Neuronal stem cell (in vitro differentiated cells): ENCODE measurements at regions not wholly inside any gene's neighbourhood (a gene's known extent, or its start where the extent isn't known, plus 50 kb on each side); places are given as distances from the start of the nearest gene placed in this dataset.

ENCODE experiments used
- DNase-seq: peaks from one replicate; pipeline ENCODE4 v3.0.0-alpha.2; 2013; ENCODE audit warnings: low spot score
- H2AFZ ChIP-seq: one replicate; pipeline ENCODE4 v1.6.1; 2013; ENCODE audit warnings: mild to moderate bottlenecking, low read length, inconsistent platforms
- H2AK5ac ChIP-seq: 2 replicates; pipeline ENCODE4 v1.6.1; 2013; ENCODE audit warnings: low read depth, mild to moderate bottlenecking, inconsistent platforms, low read length, moderate library complexity, mixed read lengths
- H2BK120ac ChIP-seq: 2 replicates; pipeline ENCODE4 v1.6.1; 2013; ENCODE audit warnings: low read depth, mild to moderate bottlenecking, inconsistent platforms, low read length, moderate library complexity, mixed read lengths
- H2BK12ac ChIP-seq: one replicate; pipeline ENCODE4 v1.6.1; 2013; ENCODE audit warnings: low read length, inconsistent platforms
- H2BK15ac ChIP-seq: 2 replicates; pipeline ENCODE4 v1.6.1; 2013; ENCODE audit warnings: mild to moderate bottlenecking, low read length, inconsistent platforms, mixed read lengths
- H2BK5ac ChIP-seq: one replicate; pipeline ENCODE4 v1.6.1; 2013; ENCODE audit warnings: inconsistent platforms, mild to moderate bottlenecking, low read length, moderate library complexity
- H3K14ac ChIP-seq: one replicate; pipeline ENCODE4 v1.6.1; 2013; ENCODE audit warnings: low read length, inconsistent platforms
- H3K18ac ChIP-seq: 2 replicates; pipeline ENCODE4 v1.6.1; 2013; ENCODE audit warnings: low read length, inconsistent platforms
- H3K23ac ChIP-seq: 2 replicates; pipeline ENCODE4 v1.6.1; 2013; ENCODE audit warnings: low read depth, mild to moderate bottlenecking, mixed read lengths, low read length, inconsistent platforms; ENCODE audit not compliant: poor library complexity
- H3K27ac ChIP-seq: replicated peaks from 3 replicates; pipeline ENCODE4 v1.5.1; 2013; ENCODE audit warnings: low read length, inconsistent platforms
- H3K27me3 ChIP-seq, 3 experiments: 2 replicates each; pipeline ENCODE4 v1.6.1; 2013; ENCODE audit warnings: low read length in 3 of 3, mild to moderate bottlenecking in 2 of 3, inconsistent platforms in 1 of 3, low read depth in 1 of 3, mixed read lengths in 1 of 3, moderate library complexity in 1 of 3; ENCODE audit not compliant: control insufficient read depth in 3 of 3, insufficient read depth in 3 of 3
- H3K36me3 ChIP-seq, 2 donors: replicated peaks in 1 of 2; 2 replicates each; pipeline ENCODE4 v1.6.1; 2013; ENCODE audit warnings: low read length in 2 of 2; ENCODE audit not compliant: control insufficient read depth in 2 of 2, insufficient read depth in 2 of 2
- H3K4ac ChIP-seq: 2 replicates; pipeline ENCODE4 v1.6.1; 2013; ENCODE audit warnings: inconsistent platforms, mild to moderate bottlenecking, low read length, moderate library complexity
- H3K4me1 ChIP-seq, 2 donors: 1 replicate in 1 of 2; 2 replicates in 1 of 2; pipeline ENCODE4 v1.6.1; 2013; ENCODE audit warnings: low read length in 2 of 2, low read depth in 1 of 2; ENCODE audit not compliant: control insufficient read depth in 2 of 2, insufficient read depth in 1 of 2
- H3K4me2 ChIP-seq: one replicate; pipeline ENCODE4 v1.6.1; 2013; ENCODE audit warnings: mild to moderate bottlenecking, low read length, inconsistent platforms; ENCODE audit not compliant: insufficient read depth, poor library complexity, severe bottlenecking
- H3K4me3 ChIP-seq, 2 donors: 2 replicates each; pipeline ENCODE4 v1.5.1; 2013; ENCODE audit warnings: low read length in 2 of 2, mild to moderate bottlenecking in 2 of 2, inconsistent platforms in 1 of 2, moderate library complexity in 1 of 2
- H3K79me1 ChIP-seq: one replicate; pipeline ENCODE4 v1.6.1; 2013; ENCODE audit warnings: low read depth, mild to moderate bottlenecking, inconsistent platforms, low read length, moderate library complexity
- H3K9ac ChIP-seq: one replicate; pipeline ENCODE4 v1.6.1; 2013; ENCODE audit warnings: mild to moderate bottlenecking, low read depth, low read length, inconsistent platforms; ENCODE audit not compliant: poor library complexity
- H3K9me3 ChIP-seq, 2 donors: replicated peaks in 1 of 2; 2 replicates each; pipeline versions ENCODE3 to v1.6.1; 2013; ENCODE audit warnings: low read length in 2 of 2, mild to moderate bottlenecking in 2 of 2, inconsistent platforms in 1 of 2, low read depth in 1 of 2, mixed read lengths in 1 of 2, moderate library complexity in 1 of 2; ENCODE audit not compliant: control insufficient read depth in 2 of 2, insufficient read depth in 1 of 2
- H4K8ac ChIP-seq: one replicate; pipeline ENCODE4 v1.6.1; 2013; ENCODE audit warnings: low read depth, mild to moderate bottlenecking, inconsistent platforms, low read length, moderate library complexity
- H4K91ac ChIP-seq: one replicate; pipeline ENCODE4 v1.6.1; 2013; ENCODE audit warnings: low read length, low read depth, mild to moderate bottlenecking, inconsistent platforms; ENCODE audit not compliant: poor library complexity
- WGBS, 2 donors: extraction: QIAGEN DNeasy Blood & Tissue Kit; methylation state at CpG; one replicate each; pipeline ENCODE4 v1.1.7; 2013; ENCODE audit warnings: missing lambda C conversion rate in 2 of 2, mixed read lengths in 1 of 2; ENCODE audit not compliant: insufficient read length in 2 of 2, insufficient replicate concordance in 1 of 2; ENCODE audit errors: extremely low coverage in 2 of 2; 5-methylcytosine and 5-hydroxymethylcytosine counted together

DNA sequence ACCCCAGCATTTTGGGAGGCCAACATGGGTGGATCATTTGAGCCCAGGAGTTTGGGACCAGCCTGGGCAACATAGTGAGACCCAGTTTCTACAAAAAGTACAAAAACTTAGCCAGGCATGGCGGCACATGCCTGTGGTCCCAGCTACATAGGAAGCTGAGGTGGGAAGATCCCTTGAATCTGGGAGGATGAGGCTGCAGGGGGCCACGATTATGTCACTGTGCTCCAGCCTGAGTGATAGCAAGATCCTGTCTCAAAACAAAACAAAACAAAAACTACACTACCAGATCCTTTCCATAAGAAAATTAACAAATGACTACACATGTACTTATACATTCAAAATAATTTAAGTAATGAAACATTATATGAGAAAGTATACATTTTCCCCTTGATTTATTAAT is 116.4 kb upstream of the KLF6 start:
- no CpG with 5 or more reads among the region's 2 CpGs for WGBS, 2 donors
- Histone ChIP-seq H3K9ac (no peak overlapping the region), H2BK12ac (no peak overlapping the region), H3K4me2 (no peak overlapping the region), H3K27me3 (no peaks in the 10 kb centered on the region), H3K23ac (no peak overlapping the region), H3K9me3 (no peaks in the 10 kb centered on the region), H3K79me1 (no peaks in the 10 kb centered on the region), H3K18ac (no peak overlapping the region), H2BK5ac (no peak overlapping the region), H3K4me1 (no peaks in the 10 kb centered on the region), H3K4ac (no peak overlapping the region), H4K91ac (no peak overlapping the region), H3K14ac (no peak overlapping the region), H2AFZ (no peak overlapping the region), H2AK5ac (no peak overlapping the region), H3K27ac (no peak overlapping the region), H4K8ac (no peak overlapping the region), H3K4me3 (no peak overlapping the region), H3K36me3 (no peaks in the 10 kb centered on the region), H2BK15ac (no peak overlapping the region), H2BK120ac (no peak overlapping the region)
- no peak for DNase-seq

DNA sequence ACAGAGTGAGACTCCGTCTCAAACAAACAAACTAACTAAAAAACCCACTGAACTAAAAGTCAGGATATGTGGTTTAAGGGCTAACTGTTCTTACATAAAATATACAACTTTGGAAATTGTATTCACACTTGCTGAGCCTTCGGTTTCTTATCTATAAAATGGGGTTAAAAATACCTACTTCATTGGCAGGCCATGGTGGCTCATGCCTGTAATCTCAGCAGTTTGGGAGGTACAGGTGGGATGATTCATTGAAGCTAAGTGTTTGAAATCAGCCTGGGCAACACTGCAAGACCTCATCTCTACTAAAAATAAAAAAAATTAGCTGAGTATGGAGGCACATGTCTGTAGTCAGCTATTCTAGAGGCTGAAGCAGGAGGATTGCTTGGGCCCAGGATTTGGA is 115.4 kb upstream of the KLF6 start:
- H3K18ac ChIP-seq: no peak overlapping the region
- H3K23ac ChIP-seq: no peak overlapping the region
- H2AFZ ChIP-seq: no peak overlapping the region
- no peak overlapping the region for H3K9ac ChIP-seq
- H2BK15ac ChIP-seq: no peak overlapping the region
- H2BK12ac ChIP-seq: no peak overlapping the region
- H4K91ac ChIP-seq: no peak overlapping the region
- H3K36me3 ChIP-seq: no peaks in the 10 kb centered on the region
- H2BK120ac ChIP-seq: no peak overlapping the region
- H3K4ac ChIP-seq: no peak overlapping the region
- no peaks in the 10 kb centered on the region for H3K79me1 ChIP-seq
- H3K4me2 ChIP-seq: no peak overlapping the region
- WGBS, 2 donors: no CpG with 5 or more reads among the region's 2 CpGs
- no peaks in the 10 kb centered on the region for H3K27me3 ChIP-seq
- no peak overlapping the region for H4K8ac ChIP-seq
- no peak overlapping the region for H3K14ac ChIP-seq
- H3K27ac ChIP-seq: no peak overlapping the region
- H3K4me3 ChIP-seq: no peak overlapping the region
- no peaks in the 10 kb centered on the region for H3K4me1 ChIP-seq
- no peak for DNase-seq
- H2BK5ac ChIP-seq: no peak overlapping the region
- no peaks in the 10 kb centered on the region for H3K9me3 ChIP-seq
- H2AK5ac ChIP-seq: no peak overlapping the region

GRCh38 chr10:3898821-3899220 is 113.8 kb upstream of the KLF6 start:
- Histone ChIP-seq H3K9ac (no peak overlapping the region), H4K91ac (no peak overlapping the region), H3K9me3 (no peaks in the 10 kb centered on the region), H4K8ac (no peak overlapping the region), H3K14ac (no peak overlapping the region), H2BK120ac (no peak overlapping the region), H2AK5ac (no peak overlapping the region), H3K23ac (no peak overlapping the region), H3K4me1 (no peaks in the 10 kb centered on the region), H3K18ac (no peak overlapping the region), H2AFZ (no peak overlapping the region), H3K27me3 (no peaks in the 10 kb centered on the region), H2BK12ac (no peak overlapping the region), H2BK15ac (no peak overlapping the region), H3K79me1 (no peaks in the 10 kb centered on the region), H2BK5ac (no peak overlapping the region), H3K4me3 (no peak overlapping the region), H3K27ac (no peak overlapping the region), H3K4me2 (no peak overlapping the region), H3K36me3 (no peaks in the 10 kb centered on the region), H3K4ac (no peak overlapping the region)
- DNase-seq: no peak
- WGBS, 2 donors: no CpG with 5 or more reads among the region's 4 CpGs

DNA sequence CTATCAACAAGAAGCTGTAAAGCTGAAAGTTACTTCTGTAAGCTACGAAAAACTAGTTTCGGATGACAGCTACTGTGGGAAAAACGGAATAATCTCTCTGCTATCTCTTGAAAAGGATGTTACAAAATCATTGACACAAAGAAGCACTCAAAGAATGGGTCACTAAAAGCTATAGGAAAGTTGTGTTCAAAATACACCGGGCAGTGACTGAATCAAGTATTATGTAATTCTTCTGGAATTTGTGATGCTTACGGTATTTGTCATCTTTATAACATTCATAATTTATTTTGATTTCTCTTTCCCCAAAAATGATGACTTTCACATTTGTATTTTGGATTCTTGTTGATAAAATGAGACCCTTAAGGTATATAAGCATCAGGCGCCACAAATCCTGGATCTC is 112.1 kb upstream of the KLF6 start:
- H2AFZ ChIP-seq: no peak overlapping the region

More for the DNA sequence above, 112.1 kb upstream of the KLF6 start:
- no peak overlapping the region for H3K14ac ChIP-seq
- H3K4me1 ChIP-seq: peaks cover 0 to 1% of the 10 kb centered on the region in 2 donors
- H3K79me1 ChIP-seq: no peaks in the 10 kb centered on the region
- no peaks in the 10 kb centered on the region for H3K36me3 ChIP-seq
- H3K27ac ChIP-seq: no peak overlapping the region
- no peak overlapping the region for H2BK12ac ChIP-seq
- no peak overlapping the region for H3K4me2 ChIP-seq
- H3K4me3 ChIP-seq: no peak overlapping the region
- H2AK5ac ChIP-seq: no peak overlapping the region
- H3K4ac ChIP-seq: no peak overlapping the region
- no peak overlapping the region for H3K9ac ChIP-seq
- H3K23ac ChIP-seq: no peak overlapping the region
- H4K91ac ChIP-seq: no peak overlapping the region
- no CpG with 5 or more reads among the region's 6 CpGs for WGBS, 2 donors
- no peak overlapping the region for H2BK120ac ChIP-seq
- DNase-seq: no peak
- no peaks in the 10 kb centered on the region for H3K27me3 ChIP-seq
- no peak overlapping the region for H2BK15ac ChIP-seq
- H3K9me3 ChIP-seq: no peaks in the 10 kb centered on the region
- H3K18ac ChIP-seq: no peak overlapping the region
- no peak overlapping the region for H2BK5ac ChIP-seq
- H4K8ac ChIP-seq: no peak overlapping the region
